H1 (cell line): ENCODE measurements at regions not wholly inside any gene's neighbourhood (a gene's known extent, or its start where the extent isn't known, plus 50 kb on each side); places are given as distances from the start of the nearest gene placed in this dataset.
A peak's percentile ranks its signal among the peaks of the same experiment; 100 is the strongest.

Experiments used
- CTCF ChIA-PET: fragments of 300-600 bp; sonication (Branson Sonifier 250); formaldehyde crosslinking; loops from one replicate; lab custom pipeline; 2021; ENCODE audit not compliant: partially characterized antibody; lab: Charles Lee
- POLR2A ChIA-PET: fragments of 300-600 bp; sonication (Branson Sonifier 250); formaldehyde crosslinking; loops from one replicate; lab custom pipeline; 2021; ENCODE audit warnings: inconsistent platforms; ENCODE audit not compliant: partially characterized antibody; lab: Charles Lee
- DNase-seq, 2 experiments: peaks; one replicate each; pipeline versions ENCODE4 v3.0.0 to v3.0.0-alpha.2; 2010 to 2022; ENCODE audit warnings: low spot score in 2 of 2, low read depth in 1 of 2, mixed read lengths in 1 of 2
- FAIRE-seq: peaks from 2 replicates; lab custom pipeline; 2011; peaks lifted over from hg19 to GRCh38; lab: Jason Lieb, UNC
- H2AFZ ChIP-seq: 2 replicates; pipeline ENCODE4 v1.8.1; 2012; ENCODE audit warnings: low read length, inconsistent platforms
- H2AK5ac ChIP-seq: 2 replicates; pipeline ENCODE4 v1.6.1; 2013; ENCODE audit warnings: low read depth, low read length
- H2BK120ac ChIP-seq: replicated peaks from 2 replicates; pipeline ENCODE3; 2013; ENCODE audit warnings: low read depth, low read length, inconsistent platforms
- H2BK12ac ChIP-seq: 2 replicates; pipeline ENCODE4 v1.6.1; 2013; ENCODE audit warnings: low read depth, low read length
- H2BK15ac ChIP-seq: 2 replicates; pipeline ENCODE4 v1.6.1; 2013; ENCODE audit warnings: low read length
- H2BK20ac ChIP-seq: 2 replicates; pipeline ENCODE4 v1.6.1; 2013; ENCODE audit warnings: low read length
- H2BK5ac ChIP-seq: 2 replicates; pipeline ENCODE4 v1.6.1; 2013; ENCODE audit warnings: low read depth, low read length
- H3K14ac ChIP-seq: 2 replicates; pipeline ENCODE4 v1.6.1; 2013; ENCODE audit warnings: inconsistent platforms; ENCODE audit not compliant: insufficient read length
- H3K18ac ChIP-seq: 2 replicates; pipeline ENCODE4 v1.6.1; 2013; ENCODE audit warnings: low read length; ENCODE audit errors: extremely low read depth
- H3K23ac ChIP-seq: 2 replicates; pipeline ENCODE4 v1.6.1; 2013; ENCODE audit warnings: inconsistent platforms; ENCODE audit not compliant: insufficient read length
- H3K23me2 ChIP-seq: 2 replicates; pipeline ENCODE4 v1.6.1; 2013; ENCODE audit warnings: low read depth, low read length
- H3K27ac ChIP-seq: 2 replicates; pipeline ENCODE4 v1.6.1; 2011; ENCODE audit warnings: low read depth, low read length, inconsistent platforms
- H3K27me3 ChIP-seq, 4 experiments: replicated peaks in 1 of 4; 1 replicate in 1 of 4; 2 replicates in 3 of 4; pipeline versions ENCODE4 v1.6.1 to v1.8.1; 2011 to 2013; ENCODE audit warnings: low read length in 3 of 4, mild to moderate bottlenecking in 3 of 4, inconsistent platforms in 2 of 4, mixed read lengths in 2 of 4, moderate library complexity in 1 of 4; ENCODE audit not compliant: control insufficient read depth in 3 of 4, insufficient read depth in 3 of 4; ENCODE audit errors: extremely low read depth in 1 of 4
- H3K36me3 ChIP-seq, 4 experiments: 2 replicates each; pipeline versions ENCODE4 v1.6.1 to v1.8.1; 2011 to 2013; ENCODE audit warnings: mild to moderate bottlenecking in 4 of 4, low read length in 3 of 4, moderate library complexity in 2 of 4, control low read depth in 1 of 4, inconsistent platforms in 1 of 4; ENCODE audit not compliant: insufficient read depth in 4 of 4, control insufficient read depth in 2 of 4
- H3K4ac ChIP-seq: replicated peaks from 2 replicates; pipeline ENCODE3; 2013; ENCODE audit warnings: low read length, low read depth, mixed read lengths, inconsistent platforms; ENCODE audit not compliant: insufficient read length
- H3K4me1 ChIP-seq, 4 experiments: replicated peaks in 1 of 4; 1 replicate in 1 of 4; 2 replicates in 3 of 4; pipeline versions ENCODE4 v1.6.1 to v1.8.1; 2011 to 2013; ENCODE audit warnings: low read length in 3 of 4, inconsistent platforms in 2 of 4, mixed read lengths in 1 of 4; ENCODE audit not compliant: insufficient read depth in 4 of 4, control insufficient read depth in 3 of 4
- H3K4me2 ChIP-seq, 2 experiments: 2 replicates each; pipeline versions ENCODE4 v1.6.1 to v1.8.1; 2011 to 2013; ENCODE audit warnings: low read depth in 2 of 2, low read length in 2 of 2, control low read depth in 1 of 2, inconsistent platforms in 1 of 2, mild to moderate bottlenecking in 1 of 2; ENCODE audit not compliant: insufficient read depth in 1 of 2
- H3K4me3 ChIP-seq, 4 experiments: fragments of 200-600, 300-600 bp in 1 of 4; sonication (generic), shearing (Covaris generic), sonication (Bioruptor Twin) in 1 of 4; 2 replicates each; pipeline versions ENCODE4 v1.5.1 to v1.8.1; 2011 to 2016; ENCODE audit warnings: low read length in 4 of 4, low read depth in 3 of 4, control low read depth in 2 of 4, inconsistent platforms in 2 of 4, mild to moderate bottlenecking in 2 of 4, mixed read lengths in 1 of 4, moderate library complexity in 1 of 4; ENCODE audit not compliant: insufficient read depth in 2 of 4; ENCODE audit errors: extremely low read depth in 1 of 4
- H3K56ac ChIP-seq: replicated peaks from 2 replicates; pipeline ENCODE3; 2013; ENCODE audit warnings: low read depth, mild to moderate bottlenecking, mixed read lengths, low read length, inconsistent platforms; ENCODE audit not compliant: insufficient read length
- H3K79me1 ChIP-seq: 2 replicates; pipeline ENCODE4 v1.6.1; 2013; ENCODE audit warnings: low read depth, low read length, control low read depth
- H3K79me2 ChIP-seq, 2 experiments: 2 replicates each; pipeline versions ENCODE4 v1.6.1 to v1.8.1; 2012 to 2013; ENCODE audit warnings: low read length in 2 of 2, mild to moderate bottlenecking in 2 of 2, inconsistent platforms in 1 of 2; ENCODE audit not compliant: insufficient read depth in 2 of 2, control insufficient read depth in 1 of 2
- H3K9ac ChIP-seq, 4 experiments: replicated peaks in 1 of 4; 1 replicate in 1 of 4; 2 replicates in 3 of 4; pipeline versions ENCODE4 v1.6.1 to v1.8.1; 2011 to 2013; ENCODE audit warnings: low read depth in 3 of 4, low read length in 3 of 4, control low read depth in 2 of 4, mild to moderate bottlenecking in 2 of 4, moderate library complexity in 2 of 4, inconsistent platforms in 1 of 4; ENCODE audit errors: extremely low read depth in 1 of 4
- H3K9me3 ChIP-seq, 2 experiments: 2 replicates each; pipeline versions ENCODE4 v1.6.1 to v1.8.1; 2012 to 2013; ENCODE audit warnings: mild to moderate bottlenecking in 2 of 2, moderate library complexity in 2 of 2, control low read depth in 1 of 2, inconsistent platforms in 1 of 2, low read depth in 1 of 2, low read length in 1 of 2, mixed read lengths in 1 of 2; ENCODE audit not compliant: insufficient read depth in 2 of 2
- H4K20me1 ChIP-seq, 2 experiments: replicated peaks in 1 of 2; 2 replicates each; pipeline versions ENCODE3 to v1.8.1; 2011 to 2013; ENCODE audit warnings: inconsistent platforms in 2 of 2, low read length in 2 of 2, mild to moderate bottlenecking in 1 of 2; ENCODE audit not compliant: insufficient read depth in 2 of 2, control insufficient read depth in 1 of 2
- H4K5ac ChIP-seq: 2 replicates; pipeline ENCODE4 v1.6.1; 2013; ENCODE audit warnings: low read length, low read depth, mixed read lengths, inconsistent platforms; ENCODE audit not compliant: insufficient read length
- H4K8ac ChIP-seq: 2 replicates; pipeline ENCODE4 v1.8.0; 2013; ENCODE audit warnings: mild to moderate bottlenecking, moderate library complexity, low read length, inconsistent platforms; ENCODE audit not compliant: insufficient read depth; ENCODE audit errors: extremely low read depth
- H4K91ac ChIP-seq: replicated peaks from 2 replicates; pipeline ENCODE3; 2013; ENCODE audit warnings: low read length, mixed read lengths, inconsistent platforms; ENCODE audit not compliant: insufficient read length
- CBX5 ChIP-seq: fragments of 300-800, 300-1000 bp; sonication (generic); IDR thresholded peaks from 2 replicates; pipeline ENCODE4 v1.7.1; 2016; ENCODE audit warnings: antibody characterized with exemption, low read length, low read depth
- CREB1 ChIP-seq: IDR thresholded peaks from 2 replicates; pipeline ENCODE4 v1.6.1; 2012; ENCODE audit warnings: inconsistent platforms
- NRF1 ChIP-seq: IDR thresholded peaks from 2 replicates; pipeline ENCODE4 v1.6.1; 2011; ENCODE audit warnings: mild to moderate bottlenecking, low read depth, low read length, improper control_type of control experiment
- SUZ12 ChIP-seq: fragments of 200-600 bp; sonication (generic); IDR thresholded peaks from 2 replicates; pipeline ENCODE4 v1.6.1; 2012; ENCODE audit warnings: mild to moderate bottlenecking, inconsistent platforms, low read length, moderate library complexity, mixed read lengths
- YY1 ChIP-seq: IDR thresholded peaks from 2 replicates; pipeline ENCODE4 v1.6.1; 2011; ENCODE audit warnings: low read depth, mild to moderate bottlenecking, low read length
- WGBS, 2 experiments: shearing (Covaris generic) in 1 of 2; methylation state at CpG; one replicate each; pipeline versions ENCODE4 v1.1.6 to v1.1.7; 2013 to 2015; ENCODE audit warnings: low lambda C conversion rate in 2 of 2, mixed read lengths in 2 of 2, inconsistent platforms in 1 of 2, low coverage in 1 of 2, missing lambda C conversion rate in 1 of 2; ENCODE audit not compliant: insufficient replicate concordance in 2 of 2, insufficient coverage in 1 of 2, insufficient read length in 1 of 2; ENCODE audit errors: extremely low coverage in 1 of 2, missing lambda C conversion rate in 1 of 2; 5-methylcytosine and 5-hydroxymethylcytosine counted together

DNA sequence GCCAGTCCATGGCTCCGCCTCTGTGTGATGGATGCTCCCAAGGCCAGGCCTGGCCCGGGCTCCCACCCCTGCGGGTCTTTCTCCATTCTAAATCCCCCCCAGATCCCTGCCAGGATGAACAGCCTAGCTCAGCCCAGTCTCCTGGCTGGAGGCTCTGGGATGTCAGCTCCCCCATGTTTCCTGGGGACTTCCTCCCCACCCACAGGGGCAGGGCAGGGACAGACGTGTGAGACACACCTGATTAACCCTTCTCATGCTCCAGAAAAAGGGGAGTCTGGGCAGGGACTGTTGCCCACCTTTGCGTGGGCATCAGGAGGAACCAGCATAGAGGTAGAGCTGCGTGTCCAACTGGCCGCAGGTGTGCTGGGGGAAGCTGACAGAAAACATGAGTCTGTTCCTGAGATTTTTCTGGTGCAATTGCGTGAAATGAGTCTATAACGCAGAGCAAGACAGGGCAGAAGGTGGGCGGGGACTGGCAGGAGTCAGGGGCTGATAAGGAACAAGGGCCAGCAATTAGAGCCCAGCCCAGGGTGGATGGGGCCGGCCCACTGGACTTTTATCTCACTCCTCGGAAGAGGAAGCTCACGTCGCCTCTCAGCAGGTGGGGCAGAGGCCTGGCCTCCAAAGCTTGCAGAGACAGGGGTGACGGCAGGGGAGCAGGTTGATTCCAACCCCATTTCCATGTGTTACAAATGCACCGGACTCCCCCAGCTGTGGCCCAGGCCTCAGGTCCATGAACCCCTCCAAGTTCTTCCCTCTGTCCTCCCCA lies 238.2 kb downstream of the RBFOX3 start:
- POLR2A ChIA-PET = no interaction called here
- no peak for FAIRE-seq

More for the DNA sequence above, 238.2 kb downstream of the RBFOX3 start:
- Histone ChIP-seq H3K14ac (no peak overlapping the region), H3K56ac (no peak overlapping the region), H2BK120ac (no peak overlapping the region), H2AK5ac (0 out of 2 replicates have a peak overlapping the region, but pooled peaks have one; percentile 75), H2BK5ac (no peak overlapping the region), H3K79me1 (no peaks in the 10 kb centered on the region), H3K9ac (no peak overlapping the region), H3K4me1 (peaks cover 0 to 3% (median 2%) of the 10 kb centered on the region in 4 experiments; a peak in 2 of 7 replicates), H3K18ac (no peak overlapping the region), H4K5ac (no peak overlapping the region), H3K4ac (no peak overlapping the region), H2BK12ac (no peak overlapping the region), H4K20me1 (peaks cover 0 to 9% of the 10 kb centered on the region in 2 experiments), H3K27me3 (no peaks in the 10 kb centered on the region), H4K8ac (no peak overlapping the region), H3K4me2 (no peak overlapping the region), H3K36me3 (no peaks in the 10 kb centered on the region), H3K23me2 (no peaks in the 10 kb centered on the region), H2AFZ (no peak overlapping the region), H3K9me3 (no peaks in the 10 kb centered on the region), H3K27ac (no peak overlapping the region), H2BK20ac (no peak overlapping the region), H3K23ac (no peak overlapping the region), H4K91ac (no peak overlapping the region), H3K4me3 (no peak overlapping the region), H3K79me2 (no peaks in the 10 kb centered on the region), H2BK15ac (no peak overlapping the region)
- CTCF ChIA-PET = interaction anchor here (0.6 to 9.7 kb wide), 8 partner anchors 14 to 516 kb away, joined by 3 to 108 read pairs (median 3); no protein-coding TSS in a partner anchor
- DNase-seq = no peak
- TF ChIP-seq SUZ12 (no peak), CBX5 (no peak), NRF1 (no peak), YY1 (no peak), CREB1 (no peak)
- WGBS, 2 experiments = 81% methylated on average over 16 of the region's 16 CpGs; no CpG with 5 or more reads in 1 of the 2 experiments
